Neural progenitor cell (in vitro differentiated cells): ENCODE measurements at regions not wholly inside any gene's neighbourhood (a gene's known extent, or its start where the extent isn't known, plus 50 kb on each side); places are given as distances from the start of the nearest gene placed in this dataset.

Experiments
- DNase-seq: peaks from one replicate; pipeline ENCODE4 v3.0.0-alpha.2; 2016; ENCODE audit warnings: low spot score
- H2AFZ ChIP-seq: fragments of 200-600 bp; sonication (generic); replicated peaks from 2 replicates; pipeline ENCODE4 v1.6.1; 2016; ENCODE audit warnings: antibody characterized with exemption
- H3F3A ChIP-seq: fragments of 200-600 bp; sonication (generic); 2 replicates; pipeline ENCODE4 v1.6.1; 2016; ENCODE audit warnings: antibody characterized with exemption, low read depth
- H3K27ac ChIP-seq: fragments of 200-600 bp; sonication (generic); 2 replicates; pipeline ENCODE4 v1.5.1; 2016; ENCODE audit warnings: mild to moderate bottlenecking
- H3K27me3 ChIP-seq: fragments of 200-600 bp; sonication (generic); 2 replicates; pipeline ENCODE4 v1.6.1; 2016; ENCODE audit warnings: mild to moderate bottlenecking, moderate library complexity
- H3K36me3 ChIP-seq: fragments of 200-600 bp; sonication (generic); 2 replicates; pipeline ENCODE4 v1.5.1; 2016
- H3K4me1 ChIP-seq: fragments of 200-600 bp; sonication (generic); 2 replicates; pipeline ENCODE4 v1.6.1; 2016; ENCODE audit warnings: mixed run types
- H3K4me2 ChIP-seq: fragments of 200-600 bp; sonication (generic); 2 replicates; pipeline ENCODE4 v1.6.1; 2016
- H3K4me3 ChIP-seq: fragments of 200-600 bp; sonication (generic); 2 replicates; pipeline ENCODE4 v1.5.1; 2016
- H3K79me2 ChIP-seq: fragments of 200-600 bp; sonication (generic); 2 replicates; pipeline ENCODE4 v1.6.1; 2016; ENCODE audit warnings: low read depth
- H3K9ac ChIP-seq: fragments of 200-600 bp; sonication (generic); 2 replicates; pipeline ENCODE4 v1.6.1; 2016
- H3K9me3 ChIP-seq: fragments of 200-600 bp; sonication (generic); 2 replicates; pipeline ENCODE4 v1.5.1; 2016; ENCODE audit warnings: low read depth
- H4K20me1 ChIP-seq: fragments of 200-600 bp; sonication (generic); 2 replicates; pipeline ENCODE4 v1.6.1; 2016; ENCODE audit warnings: low read depth
- H3K27ac Mint-ChIP-seq: 3 replicates; pipeline ENCODE4 v1.8.0; 2021; ENCODE audit warnings: mixed read lengths
- H3K27me3 Mint-ChIP-seq: 2 replicates; pipeline ENCODE4 v1.8.0; 2022; ENCODE audit warnings: low read depth, mild to moderate bottlenecking, inconsistent platforms, moderate library complexity, mixed read lengths; ENCODE audit not compliant: insufficient read depth
- H3K36me3 Mint-ChIP-seq: 3 replicates; pipeline ENCODE4 v1.8.0; 2021; ENCODE audit warnings: mixed read lengths
- H3K4me1 Mint-ChIP-seq: 3 replicates; pipeline ENCODE4 v1.8.0; 2021; ENCODE audit warnings: mixed read lengths
- H3K4me3 Mint-ChIP-seq: 3 replicates; pipeline ENCODE4 v1.8.0; 2021; ENCODE audit warnings: mild to moderate bottlenecking, moderate library complexity, mixed read lengths
- H3K9me3 Mint-ChIP-seq: 3 replicates; pipeline ENCODE4 v1.8.0; 2020; ENCODE audit warnings: mixed read lengths
- CTCF ChIP-seq: fragments of 200-600 bp; sonication (generic); IDR thresholded peaks from 2 replicates; pipeline ENCODE4 v1.5.1; 2017; ENCODE audit warnings: antibody characterized with exemption, mild to moderate bottlenecking
- EZH2 ChIP-seq: fragments of 200-600 bp; sonication (generic); IDR thresholded peaks from 2 replicates; pipeline ENCODE4 v1.6.1; 2017; ENCODE audit warnings: antibody characterized with exemption, mild to moderate bottlenecking, moderate library complexity
- EZH2phosphoT487 ChIP-seq: fragments of 200-600 bp; sonication (generic); IDR thresholded peaks from 2 replicates; pipeline ENCODE4 v1.6.1; 2017; ENCODE audit warnings: antibody characterized with exemption

GRCh38 chr6:4302524-4302923 lies 167.1 kb upstream of the ECI2 start:
- TF ChIP-seq EZH2phosphoT487 (no peak), EZH2 (no peak), CTCF (no peak)
- Histone ChIP-seq H3K4me2 (no peak overlapping the region), H3K9me3 (no peaks in the 10 kb centered on the region), H3K9ac (no peak overlapping the region), H3K4me1 (no peaks in the 10 kb centered on the region), H4K20me1 (no peaks in the 10 kb centered on the region), H3K27me3 (no peaks in the 10 kb centered on the region), H2AFZ (no peak overlapping the region), H3K36me3 (no peaks in the 10 kb centered on the region), H3K79me2 (no peaks in the 10 kb centered on the region), H3K4me3 (no peak overlapping the region), H3K27ac (no peak overlapping the region), H3F3A (no peaks in the 10 kb centered on the region)
- no peaks in the 10 kb centered on the region for H3K27me3 Mint-ChIP-seq
- no peaks in the 10 kb centered on the region for H3K4me1 Mint-ChIP-seq
- no peak overlapping the region for H3K27ac Mint-ChIP-seq
- peaks cover 9% of the 10 kb centered on the region for H3K9me3 Mint-ChIP-seq
- no peak overlapping the region for H3K4me3 Mint-ChIP-seq
- no peak for DNase-seq
- no peaks in the 10 kb centered on the region for H3K36me3 Mint-ChIP-seq

- Histone ChIP-seq H3K9me3 (no peaks in the 10 kb centered on the region), H3K9ac (no peak overlapping the region), H3K4me1 (no peaks in the 10 kb centered on the region), H4K20me1 (no peaks in the 10 kb centered on the region), H3K79me2 (no peaks in the 10 kb centered on the region), H3K36me3 (no peaks in the 10 kb centered on the region), H3K4me2 (no peak overlapping the region), H3K27ac (no peak overlapping the region), H3F3A (no peaks in the 10 kb centered on the region), H3K27me3 (no peaks in the 10 kb centered on the region), H3K4me3 (no peak overlapping the region), H2AFZ (no peak overlapping the region)
- H3K36me3 Mint-ChIP-seq = no peaks in the 10 kb centered on the region
- H3K9me3 Mint-ChIP-seq = peaks cover 16% of the 10 kb centered on the region
- H3K4me3 Mint-ChIP-seq = no peak overlapping the region
- H3K4me1 Mint-ChIP-seq = no peaks in the 10 kb centered on the region
- TF ChIP-seq EZH2phosphoT487 = no peak
- no peak for TF ChIP-seq CTCF
- no peak for TF ChIP-seq EZH2
- no peak overlapping the region for H3K27ac Mint-ChIP-seq
- no peaks in the 10 kb centered on the region for H3K27me3 Mint-ChIP-seq
- DNase-seq = no peak
Measured at GRCh38 chr6:4301871-4302270, 166.5 kb upstream of the ECI2 start.

GRCh38 chr6:4300917-4301316 lies 165.5 kb upstream of the ECI2 start:
- TF ChIP-seq EZH2phosphoT487 (no peak), EZH2 (no peak), CTCF (no peak)
- Histone ChIP-seq H3K27me3 (no peaks in the 10 kb centered on the region), H3K79me2 (no peaks in the 10 kb centered on the region), H3K9ac (no peak overlapping the region), H3K9me3 (no peaks in the 10 kb centered on the region), H3K4me3 (no peak overlapping the region), H3K36me3 (no peaks in the 10 kb centered on the region), H3K4me2 (no peak overlapping the region), H3F3A (no peaks in the 10 kb centered on the region), H4K20me1 (no peaks in the 10 kb centered on the region), H2AFZ (no peak overlapping the region), H3K27ac (no peak overlapping the region), H3K4me1 (no peaks in the 10 kb centered on the region)
- DNase-seq = no peak
- no peaks in the 10 kb centered on the region for H3K27me3 Mint-ChIP-seq
- H3K9me3 Mint-ChIP-seq = peaks cover 17% of the 10 kb centered on the region
- H3K4me1 Mint-ChIP-seq = no peaks in the 10 kb centered on the region
- no peak overlapping the region for H3K4me3 Mint-ChIP-seq
- H3K36me3 Mint-ChIP-seq = no peaks in the 10 kb centered on the region
- no peak overlapping the region for H3K27ac Mint-ChIP-seq

GRCh38 chr6:4299476-4299875 lies 164.1 kb upstream of the ECI2 start:
- H3K36me3 Mint-ChIP-seq = no peaks in the 10 kb centered on the region
- TF ChIP-seq EZH2phosphoT487 = no peak
- no peak for TF ChIP-seq CTCF
- TF ChIP-seq EZH2 = no peak

More at GRCh38 chr6:4299476-4299875, 164.1 kb upstream of the ECI2 start:
- H3K27me3 ChIP-seq = no peaks in the 10 kb centered on the region
- no peaks in the 10 kb centered on the region for H4K20me1 ChIP-seq
- no peak overlapping the region for H3K4me3 ChIP-seq
- no peaks in the 10 kb centered on the region for H3K27me3 Mint-ChIP-seq
- no peaks in the 10 kb centered on the region for H3F3A ChIP-seq
- H2AFZ ChIP-seq = no peak overlapping the region
- H3K36me3 ChIP-seq = no peaks in the 10 kb centered on the region
- no peak overlapping the region for H3K27ac Mint-ChIP-seq
- H3K27ac ChIP-seq = no peak overlapping the region
- H3K4me1 Mint-ChIP-seq = peaks cover 8% of the 10 kb centered on the region
- no peak overlapping the region for H3K9ac ChIP-seq
- no peak overlapping the region for H3K4me2 ChIP-seq
- H3K9me3 Mint-ChIP-seq = peaks cover 17% of the 10 kb centered on the region
- no peak for DNase-seq
- H3K9me3 ChIP-seq = no peaks in the 10 kb centered on the region
- no peak overlapping the region for H3K4me3 Mint-ChIP-seq
- H3K4me1 ChIP-seq = no peaks in the 10 kb centered on the region
- H3K79me2 ChIP-seq = no peaks in the 10 kb centered on the region
